Lung (tissue), 11 donors: ENCODE measurements at regions not wholly inside any gene's neighbourhood (a gene's known extent, or its start where the extent isn't known, plus 50 kb on each side); places are given as distances from the start of the nearest gene placed in this dataset.

ENCODE experiments used
- ATAC-seq: fragments of 200-7000 bp; cut with Tn5 transposase; one replicate; pipeline ENCODE4 v1.9.1; 2020; ENCODE audit warnings: moderate number of reproducible peaks; ENCODE audit not compliant: insufficient read depth, low FRiP score
- DNase-seq, 3 donors: peaks; one replicate each; pipeline ENCODE4 v3.0.0-alpha.2; 2013 to 2017
- H3K27ac ChIP-seq, 2 donors: one replicate each; pipeline ENCODE4 v1.5.1; 2013; ENCODE audit warnings: mild to moderate bottlenecking in 2 of 2, moderate library complexity in 2 of 2, control low read depth in 1 of 2, inconsistent platforms in 1 of 2, low read depth in 1 of 2, low read length in 1 of 2
- H3K27me3 ChIP-seq, 3 donors: one replicate each; pipeline ENCODE4 v1.5.1; 2013; ENCODE audit warnings: low read length in 2 of 3; ENCODE audit not compliant: control insufficient read depth in 3 of 3, insufficient read depth in 3 of 3
- H3K36me3 ChIP-seq, 4 donors: one replicate each; pipeline ENCODE4 v1.5.1; 2013; ENCODE audit warnings: low read length in 4 of 4, mild to moderate bottlenecking in 1 of 4, moderate library complexity in 1 of 4; ENCODE audit not compliant: control insufficient read depth in 4 of 4, insufficient read depth in 4 of 4
- H3K4me1 ChIP-seq, 5 donors: one replicate each; pipeline ENCODE4 v1.5.1; 2013; ENCODE audit warnings: low read length in 5 of 5, mild to moderate bottlenecking in 2 of 5, moderate library complexity in 1 of 5; ENCODE audit not compliant: control insufficient read depth in 5 of 5, insufficient read depth in 5 of 5
- H3K4me3 ChIP-seq: one replicate; pipeline ENCODE4 v1.5.1; 2013; ENCODE audit warnings: mild to moderate bottlenecking, control low read depth, moderate library complexity
- H3K9ac ChIP-seq, 2 donors: one replicate each; pipeline ENCODE4 v1.5.1; 2013; ENCODE audit warnings: low read length in 2 of 2, control low read depth in 1 of 2; ENCODE audit not compliant: insufficient read depth in 1 of 2
- H3K9me3 ChIP-seq, 4 donors: one replicate each; pipeline ENCODE4 v1.5.1; 2013; ENCODE audit warnings: low read length in 3 of 4, mild to moderate bottlenecking in 1 of 4, moderate library complexity in 1 of 4; ENCODE audit not compliant: control insufficient read depth in 4 of 4, insufficient read depth in 3 of 4
- CTCF ChIP-seq: IDR thresholded peaks from 2 replicates; pipeline ENCODE4 v1.5.1; 2012; ENCODE audit warnings: mild to moderate bottlenecking; ENCODE audit errors: control extremely low read depth, extremely low read depth
- WGBS, 2 donors: extraction: QIAGEN DNeasy Blood & Tissue Kit; methylation state at CpG; one replicate each; pipeline ENCODE4 v1.1.7; 2013; 5-methylcytosine and 5-hydroxymethylcytosine counted together
- donor health status: control.
- donor health status: control.
- donor health status: Bipolar disorder and iron deficiency.
- donor health status: healthy.
- donor health status: DM: yes; HTN: yes; CAD: no.

GRCh38 chr1:18032172-18032859, 75.3 kb upstream of the IGSF21 start:
- Histone ChIP-seq H3K27me3 (peaks cover 4 to 7% (median 7%) of the 10 kb centered on the region in 3 donors), H3K9me3 (peaks cover 0 to 4% (median 0%) of the 10 kb centered on the region in 4 donors), H3K9ac (no peak overlapping the region), H3K4me3 (no peak overlapping the region), H3K36me3 (no peaks in the 10 kb centered on the region), H3K4me1 (no peaks in the 10 kb centered on the region), H3K27ac (no peak overlapping the region)
- 46 to 62% methylated on average over 13 of the region's 13 CpGs for WGBS, 2 donors
- no peak for TF ChIP-seq CTCF
- DNase-seq (no peak), ATAC-seq (no peak)

- ATAC-seq (no peak), DNase-seq (no peak)
- H3K27ac ChIP-seq: no peak overlapping the region
- no peaks in the 10 kb centered on the region for H3K36me3 ChIP-seq
- TF ChIP-seq CTCF: no peak
- H3K27me3 ChIP-seq: peaks cover 4 to 10% (median 9%) of the 10 kb centered on the region in 3 donors
- no peak overlapping the region for H3K9ac ChIP-seq
- no peak overlapping the region for H3K4me3 ChIP-seq
- WGBS, 2 donors: 68 to 75% methylated on average over 3 of the region's 3 CpGs
- H3K9me3 ChIP-seq: peaks cover 0 to 4% (median 0%) of the 10 kb centered on the region in 4 donors
- H3K4me1 ChIP-seq: no peaks in the 10 kb centered on the region
Observed at GRCh38 chr1:18035145-18035544, 72.5 kb upstream of the IGSF21 start.

GRCh38 chr1:18037651-18038050, 69.9 kb upstream of the IGSF21 start:
- no peak for DNase-seq
- no peak for TF ChIP-seq CTCF
- ATAC-seq: no peak

More at GRCh38 chr1:18037651-18038050, 69.9 kb upstream of the IGSF21 start:
- Histone ChIP-seq H3K9ac (no peak overlapping the region), H3K27ac (no peak overlapping the region), H3K4me1 (no peaks in the 10 kb centered on the region), H3K27me3 (peaks cover 3 to 5% (median 4%) of the 10 kb centered on the region in 3 donors), H3K36me3 (no peaks in the 10 kb centered on the region), H3K9me3 (peaks cover 0 to 2% (median 0%) of the 10 kb centered on the region in 4 donors), H3K4me3 (no peak overlapping the region)
- 84 to 87% methylated on average over 1 of the region's 1 CpG for WGBS, 2 donors
